Right atrium auricular region (tissue), 2 donors: ENCODE measurements at regions not wholly inside any gene's neighbourhood (a gene's known extent, or its start where the extent isn't known, plus 50 kb on each side); places are given as distances from the start of the nearest gene placed in this dataset.
"Not testable (repeated sequence)": the region's sequence is repeated elsewhere in the genome, so short reads cannot be mapped to it uniquely, and the experiment has no call there.

Source experiments
- DNase-seq: peaks from one replicate; pipeline ENCODE4 v3.0.0-alpha.2; 2019; ENCODE audit warnings: low spot score
- H3K27ac ChIP-seq, 2 donors: fragments of 200-600 bp; sonication (generic); 1 replicate in 1 of 2; 2 replicates in 1 of 2; pipeline ENCODE4 v1.5.1; 2016 to 2019
- H3K27me3 ChIP-seq, 2 donors: fragments of 200-600 bp; sonication (generic); one replicate each; pipeline versions ENCODE4 v1.5.1 to v1.6.0; 2017 to 2019
- H3K36me3 ChIP-seq: fragments of 200-600 bp; sonication (generic); one replicate; pipeline ENCODE4 v1.5.1; 2016
- H3K4me1 ChIP-seq, 2 donors: fragments of 200-600 bp; sonication (generic); one replicate each; pipeline versions ENCODE4 v1.5.1 to v1.6.0; 2017 to 2019
- H3K4me3 ChIP-seq, 2 donors: fragments of 200-600 bp; sonication (generic); 1 replicate in 1 of 2; 2 replicates in 1 of 2; pipeline ENCODE4 v1.5.1; 2017 to 2019; ENCODE audit warnings: mild to moderate bottlenecking in 1 of 2, moderate library complexity in 1 of 2
- H3K9me3 ChIP-seq, 2 donors: fragments of 200-600 bp; sonication (generic); one replicate each; pipeline ENCODE4 v1.5.1; 2019
- TF ChIP-seq, protein P1 (sequence below), 2 donors: fragments of 200-600 bp; sonication (generic); IDR thresholded peaks; one replicate each; pipeline ENCODE4 v1.5.1; 2019; ENCODE audit warnings: antibody characterized with exemption in 2 of 2

DNA sequence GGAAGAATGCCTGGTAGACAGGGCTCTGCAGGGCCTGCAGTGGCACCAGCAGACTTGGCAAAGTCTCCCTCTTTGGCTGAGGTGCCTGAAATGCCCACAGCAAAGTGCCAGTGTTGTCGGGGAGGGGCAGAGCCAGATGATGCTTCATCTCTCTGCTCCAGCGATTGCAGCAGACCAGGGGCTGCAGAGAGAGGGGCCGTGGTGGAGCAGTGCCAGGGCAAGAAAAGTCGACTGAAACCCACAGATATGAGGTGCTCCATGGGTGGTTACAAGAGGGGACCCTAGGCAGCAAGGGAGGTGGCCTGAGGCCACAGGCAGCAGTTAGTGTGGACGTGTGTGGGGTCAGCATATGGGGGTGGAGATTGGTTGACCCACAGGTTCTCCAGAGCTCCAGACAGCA is 123.5 kb upstream of the SHH start:
- Histone ChIP-seq H3K27ac (no peak overlapping the region), H3K4me3 (no peak overlapping the region), H3K27me3 (no peaks in the 10 kb centered on the region), H3K4me1 (no peaks in the 10 kb centered on the region), H3K9me3 (no peaks in the 10 kb centered on the region), H3K36me3 (no peaks in the 10 kb centered on the region)
- no peak for DNase-seq
- TF ChIP-seq, protein P1, sequence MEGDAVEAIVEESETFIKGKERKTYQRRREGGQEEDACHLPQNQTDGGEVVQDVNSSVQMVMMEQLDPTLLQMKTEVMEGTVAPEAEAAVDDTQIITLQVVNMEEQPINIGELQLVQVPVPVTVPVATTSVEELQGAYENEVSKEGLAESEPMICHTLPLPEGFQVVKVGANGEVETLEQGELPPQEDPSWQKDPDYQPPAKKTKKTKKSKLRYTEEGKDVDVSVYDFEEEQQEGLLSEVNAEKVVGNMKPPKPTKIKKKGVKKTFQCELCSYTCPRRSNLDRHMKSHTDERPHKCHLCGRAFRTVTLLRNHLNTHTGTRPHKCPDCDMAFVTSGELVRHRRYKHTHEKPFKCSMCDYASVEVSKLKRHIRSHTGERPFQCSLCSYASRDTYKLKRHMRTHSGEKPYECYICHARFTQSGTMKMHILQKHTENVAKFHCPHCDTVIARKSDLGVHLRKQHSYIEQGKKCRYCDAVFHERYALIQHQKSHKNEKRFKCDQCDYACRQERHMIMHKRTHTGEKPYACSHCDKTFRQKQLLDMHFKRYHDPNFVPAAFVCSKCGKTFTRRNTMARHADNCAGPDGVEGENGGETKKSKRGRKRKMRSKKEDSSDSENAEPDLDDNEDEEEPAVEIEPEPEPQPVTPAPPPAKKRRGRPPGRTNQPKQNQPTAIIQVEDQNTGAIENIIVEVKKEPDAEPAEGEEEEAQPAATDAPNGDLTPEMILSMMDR (IDR thresholded peaks at IDR 0.05), result no peak

DNA sequence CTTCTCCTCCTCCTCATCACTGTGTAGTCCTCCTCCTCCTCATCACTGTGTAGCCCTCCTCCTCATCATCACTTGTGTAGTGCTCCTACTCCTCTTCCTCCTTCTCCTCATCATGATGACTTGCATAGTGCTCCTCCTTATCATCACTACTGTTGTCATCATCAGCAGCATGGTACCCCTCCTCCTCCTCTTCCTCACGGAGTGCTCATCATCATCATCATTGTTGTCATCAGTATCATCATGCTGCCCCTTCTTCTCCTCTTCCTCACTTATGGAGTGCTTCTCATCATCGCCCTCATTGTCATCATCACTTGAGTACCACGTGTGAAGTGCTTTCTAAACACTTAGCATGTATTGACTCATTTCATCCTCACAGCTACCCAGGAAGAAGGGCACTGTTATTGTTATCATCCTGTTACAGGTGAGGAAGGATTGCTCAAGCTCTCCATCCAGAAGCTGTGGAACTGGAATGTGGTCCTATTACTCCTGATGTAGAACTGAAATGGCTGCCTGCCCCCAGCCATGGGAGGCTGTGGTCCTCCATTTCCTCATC is 122.8 kb upstream of the SHH start:
- Histone ChIP-seq H3K4me1 (no peaks in the 10 kb centered on the region), H3K27ac (no peak overlapping the region), H3K36me3 (no peaks in the 10 kb centered on the region), H3K4me3 (no peak overlapping the region), H3K9me3 (no peaks in the 10 kb centered on the region), H3K27me3 (no peaks in the 10 kb centered on the region)
- no peak for DNase-seq
- TF ChIP-seq, protein P1 (IDR thresholded peaks at IDR 0.05), result no peak

DNA sequence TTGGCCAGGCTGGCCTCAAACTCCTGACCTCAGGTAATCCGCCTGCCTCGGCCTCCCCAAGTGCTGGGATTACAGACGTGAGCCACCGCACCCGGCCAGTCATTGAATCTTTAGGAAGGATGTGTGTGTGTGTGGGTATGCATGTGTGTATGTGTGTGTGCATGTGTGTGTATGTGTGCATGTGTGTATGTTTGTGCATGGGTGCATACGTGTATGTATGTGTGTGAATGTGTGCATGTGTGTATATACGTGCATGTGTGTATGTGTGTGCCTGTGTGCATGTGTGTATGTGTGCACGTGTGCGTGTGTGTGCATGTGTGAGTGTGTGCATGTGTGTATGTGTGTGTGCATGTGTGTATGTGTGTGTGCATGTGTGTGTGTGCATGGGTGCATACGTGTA is 120.1 kb upstream of the SHH start:
- not testable (repeated sequence) for H3K9me3 ChIP-seq, H3K27me3 ChIP-seq, DNase-seq, H3K27ac ChIP-seq, H3K4me1 ChIP-seq, H3K4me3 ChIP-seq, H3K36me3 ChIP-seq

DNA sequence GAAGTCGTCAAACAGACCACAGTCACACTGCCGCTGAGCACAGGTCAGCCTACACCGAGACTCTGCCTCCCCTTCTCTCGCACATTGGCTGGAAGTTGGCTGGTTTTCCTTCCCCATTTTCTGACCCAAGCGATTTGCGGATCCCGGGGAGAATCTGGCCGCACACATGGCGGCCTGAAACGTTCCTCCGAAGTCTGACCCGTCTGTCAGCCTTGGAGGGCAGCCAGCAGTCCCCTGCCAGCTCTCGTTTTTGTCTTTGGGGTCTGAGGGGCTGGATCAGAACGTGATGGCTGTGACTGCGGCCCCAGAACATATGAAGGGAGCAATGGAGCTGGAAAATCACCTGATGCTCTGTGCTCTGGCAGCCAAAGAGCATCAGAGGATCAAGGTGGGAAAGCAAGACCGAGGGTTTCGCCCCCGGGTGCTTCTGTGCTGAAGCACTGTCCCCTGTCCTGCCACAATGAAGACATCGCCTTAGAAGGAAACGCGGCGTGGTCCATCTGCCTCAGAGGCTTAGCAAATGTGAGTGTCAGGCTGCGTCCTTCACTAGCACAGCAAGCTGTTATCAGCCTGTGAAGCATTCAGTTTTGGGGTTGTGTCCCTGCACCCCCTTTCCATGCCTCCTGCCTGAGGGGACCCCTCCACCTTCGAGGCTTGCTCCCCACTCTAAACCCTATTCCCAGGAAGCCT is 119.3 kb upstream of the SHH start:
- Histone ChIP-seq H3K27ac (no peak overlapping the region), H3K4me3 (no peak overlapping the region), H3K36me3 (no peaks in the 10 kb centered on the region), H3K27me3 (no peaks in the 10 kb centered on the region), H3K9me3 (no peaks in the 10 kb centered on the region), H3K4me1 (no peaks in the 10 kb centered on the region)
- TF ChIP-seq, protein P1 (IDR thresholded peaks at IDR 0.05), result no peak
- no peak for DNase-seq

DNA sequence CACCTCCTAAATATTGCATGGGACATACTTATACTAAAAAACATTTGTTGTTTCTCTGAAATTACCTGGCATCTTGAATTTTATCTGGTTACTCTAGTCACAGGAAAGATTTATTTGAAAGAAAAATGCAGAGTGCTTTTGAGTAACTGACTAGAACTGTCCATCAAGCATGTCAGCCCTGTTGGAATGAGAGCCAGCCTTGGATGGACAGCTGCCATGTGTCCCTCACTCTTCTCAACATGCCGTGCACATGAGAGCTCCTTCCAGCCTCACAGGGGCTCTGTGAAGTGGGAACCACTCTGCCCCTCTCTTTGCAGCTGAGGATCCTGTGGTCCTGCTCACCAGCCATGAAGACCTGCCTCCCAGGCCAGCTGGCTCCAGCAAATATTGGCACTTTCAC is 118.3 kb upstream of the SHH start:
- no peaks in the 10 kb centered on the region for H3K4me1 ChIP-seq
- TF ChIP-seq, protein P1 (IDR thresholded peaks at IDR 0.05), result no peak
- no peak overlapping the region for H3K4me3 ChIP-seq
- H3K27me3 ChIP-seq, result no peaks in the 10 kb centered on the region
- no peaks in the 10 kb centered on the region for H3K9me3 ChIP-seq
- DNase-seq, result no peak
- no peak overlapping the region for H3K27ac ChIP-seq
- no peaks in the 10 kb centered on the region for H3K36me3 ChIP-seq

DNA sequence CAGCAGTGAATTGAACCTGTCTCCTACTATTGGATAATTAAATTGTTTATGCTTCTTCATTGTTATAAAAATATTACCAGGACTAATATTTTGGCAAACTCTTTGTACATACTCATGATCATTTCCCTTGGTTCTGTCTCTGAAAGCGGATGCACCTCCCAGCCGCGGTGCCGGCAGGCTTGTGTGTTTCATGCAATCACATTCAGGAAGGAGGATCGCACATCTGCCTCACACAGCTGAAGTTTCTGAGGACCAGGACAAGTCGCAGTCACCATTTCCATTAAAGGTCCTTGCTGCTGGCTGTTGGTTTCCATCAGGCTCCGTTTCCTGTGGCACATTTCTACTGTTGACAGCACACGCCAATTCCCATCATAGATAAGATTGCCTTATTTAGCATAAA is 117.8 kb upstream of the SHH start:
- H3K9me3 ChIP-seq, result no peaks in the 10 kb centered on the region
- no peak overlapping the region for H3K4me3 ChIP-seq
- DNase-seq, result no peak
- no peaks in the 10 kb centered on the region for H3K4me1 ChIP-seq
- H3K27ac ChIP-seq, result no peak overlapping the region
- TF ChIP-seq, protein P1 (IDR thresholded peaks at IDR 0.05), result no peak
- no peaks in the 10 kb centered on the region for H3K27me3 ChIP-seq
- H3K36me3 ChIP-seq, result no peaks in the 10 kb centered on the region
